Transverse colon (tissue), 4 donors: ENCODE measurements at regions not wholly inside any gene's neighbourhood (a gene's known extent, or its start where the extent isn't known, plus 50 kb on each side); places are given as distances from the start of the nearest gene placed in this dataset.

ENCODE experiments used
- DNase-seq: peaks from one replicate; pipeline ENCODE4 v3.0.0-alpha.2; 2019
- H3K27ac ChIP-seq, 4 donors: fragments of 200-600 bp; sonication (generic); 2 replicates each; pipeline ENCODE4 v1.5.1; 2016 to 2018; ENCODE audit warnings: inconsistent platforms in 4 of 4
- H3K27me3 ChIP-seq: fragments of 200-600 bp; sonication (generic); 2 replicates; pipeline ENCODE4 v1.5.1; 2017; ENCODE audit warnings: inconsistent platforms
- H3K36me3 ChIP-seq, 4 donors: fragments of 200-600 bp; sonication (generic); 2 replicates each; pipeline ENCODE4 v1.5.1; 2017 to 2019; ENCODE audit warnings: inconsistent platforms in 4 of 4
- H3K4me1 ChIP-seq, 4 donors: fragments of 200-600 bp; sonication (generic); 2 replicates each; pipeline ENCODE4 v1.5.1; 2017 to 2020; ENCODE audit warnings: inconsistent platforms in 4 of 4
- H3K4me3 ChIP-seq, 4 donors: fragments of 200-600 bp; sonication (generic); 1 replicate in 1 of 4; 2 replicates in 3 of 4; pipeline versions ENCODE4 v1.5.1 to v1.6.1; 2017 to 2019; ENCODE audit warnings: inconsistent platforms in 4 of 4
- H3K9me3 ChIP-seq, 2 donors: fragments of 200-600 bp; sonication (generic); 2 replicates each; pipeline ENCODE4 v1.5.1; 2017 to 2019; ENCODE audit warnings: inconsistent platforms in 2 of 2
- CTCF ChIP-seq, 5 experiments: fragments of 200-600 bp in 3 of 5; fragments of 450-650 bp in 2 of 5; sonication (generic) in 3 of 5; IDR thresholded peaks; 1 replicate in 2 of 5; 2 replicates in 3 of 5; pipeline ENCODE4 v1.5.1; 2016 to 2017; ENCODE audit warnings: antibody characterized with exemption in 5 of 5, inconsistent platforms in 3 of 5, mild to moderate bottlenecking in 2 of 5, moderate library complexity in 1 of 5
- EP300 ChIP-seq: sonication (generic); formaldehyde crosslinking; IDR thresholded peaks from one replicate; pipeline ENCODE4 v1.6.1; 2017; ENCODE audit warnings: antibody characterized with exemption, low read depth
- POLR2A ChIP-seq: fragments of 450-650 bp; IDR thresholded peaks from one replicate; pipeline ENCODE4 v1.6.1; 2016; ENCODE audit warnings: antibody characterized with exemption, mild to moderate bottlenecking, moderate library complexity
- POLR2AphosphoS5 ChIP-seq, 3 donors: sonication (generic); formaldehyde crosslinking; IDR thresholded peaks; one replicate each; pipeline ENCODE4 v1.6.1; 2016; ENCODE audit warnings: antibody characterized with exemption in 3 of 3
- WGBS, 2 donors: methylation state at CpG; one replicate each; pipeline ENCODE4 v1.1.5; 2018; ENCODE audit warnings: low coverage in 1 of 2; 5-methylcytosine and 5-hydroxymethylcytosine counted together
- in situ Hi-C, 4 donors: fragments of 200-750 bp; cut with MboI; loops; one replicate each; pipeline versions ENCODE4 v1.15.0 to v1.15.1; 2017; ENCODE audit warnings: low sequenced_read_pairs in 3 of 4, low pct_ligation_motif_present in 1 of 4, low pct_unique_long_range_greater_than_20kb in 1 of 4
- intact Hi-C: fragments of 100-400 bp; cut with DNase I; formaldehyde crosslinking; loops from one replicate; pipeline ENCODE4 v1.15.1; 2023; ENCODE audit warnings: low total_unique reads

- DNase-seq: no peak
- no peaks in the 10 kb centered on the region for H3K4me1 ChIP-seq
- TF ChIP-seq POLR2A (no peak), CTCF (IDR thresholded peaks at IDR 0.05) (no peak), EP300 (no peak), POLR2AphosphoS5 (IDR thresholded peaks at IDR 0.05) (no peak)
- H3K27ac ChIP-seq: no peak overlapping the region
- H3K9me3 ChIP-seq: no peaks in the 10 kb centered on the region
- no peaks in the 10 kb centered on the region for H3K36me3 ChIP-seq
- intact Hi-C loops: no loop called here
- no peak overlapping the region for H3K4me3 ChIP-seq
- no peaks in the 10 kb centered on the region for H3K27me3 ChIP-seq
- WGBS, 2 donors: 74 to 86% methylated on average over 1 to 2 of the region's 2 CpGs
- in situ Hi-C loops: loop anchor here in 1 of 4 donors (25.0 kb wide), 1 partner anchor 288 kb away; no protein-coding TSS in a partner anchor
Observed at GRCh38 chr3:102248981-102249705, 185.7 kb upstream of the ZPLD1 start.

- Histone ChIP-seq H3K27ac (no peak overlapping the region), H3K9me3 (no peaks in the 10 kb centered on the region), H3K27me3 (no peaks in the 10 kb centered on the region), H3K4me3 (no peak overlapping the region), H3K4me1 (no peaks in the 10 kb centered on the region), H3K36me3 (no peaks in the 10 kb centered on the region)
- WGBS, 2 donors: 78 to 97% methylated on average over 1 of the region's 1 CpG
- DNase-seq: no peak
- in situ Hi-C loops: no loop called here
- intact Hi-C loops: no loop called here
- no peak for TF ChIP-seq POLR2A
- TF ChIP-seq CTCF (IDR thresholded peaks at IDR 0.05): no peak
- TF ChIP-seq EP300: no peak
- TF ChIP-seq POLR2AphosphoS5 (IDR thresholded peaks at IDR 0.05): no peak
Observed at GRCh38 chr3:102255736-102256135, 179.1 kb upstream of the ZPLD1 start.

GRCh38 chr3:102258666-102259227 lies 176.1 kb upstream of the ZPLD1 start:
- intact Hi-C loops: no loop called here

GRCh38 chr3:102259663-102260062 lies 175.2 kb upstream of the ZPLD1 start:
- TF ChIP-seq EP300: no peak
- TF ChIP-seq CTCF (IDR thresholded peaks at IDR 0.05): no peak
- TF ChIP-seq POLR2AphosphoS5 (IDR thresholded peaks at IDR 0.05): no peak
- TF ChIP-seq POLR2A: no peak
- Histone ChIP-seq H3K36me3 (no peaks in the 10 kb centered on the region), H3K27me3 (no peaks in the 10 kb centered on the region), H3K9me3 (no peaks in the 10 kb centered on the region), H3K4me1 (no peaks in the 10 kb centered on the region), H3K4me3 (no peak overlapping the region), H3K27ac (no peak overlapping the region)
- no peak for DNase-seq
- intact Hi-C loops (no loop called here), in situ Hi-C loops (no loop called here)
- WGBS, 2 donors: 62 to 83% methylated on average over 2 of the region's 2 CpGs

More at GRCh38 chr3:102258666-102259227, 176.1 kb upstream of the ZPLD1 start:
- H3K9me3 ChIP-seq: no peaks in the 10 kb centered on the region
- 61 to 65% methylated on average over 3 of the region's 3 CpGs for WGBS, 2 donors
- TF ChIP-seq CTCF (IDR thresholded peaks at IDR 0.05) (no peak), POLR2AphosphoS5 (IDR thresholded peaks at IDR 0.05) (no peak)
- H3K4me3 ChIP-seq: no peak overlapping the region
- no peaks in the 10 kb centered on the region for H3K36me3 ChIP-seq
- H3K27me3 ChIP-seq: no peaks in the 10 kb centered on the region
- H3K27ac ChIP-seq: no peak overlapping the region
- H3K4me1 ChIP-seq: no peaks in the 10 kb centered on the region
- no peak for DNase-seq
- in situ Hi-C loops: no loop called here
